ENCODE measurements at regions not wholly inside any gene's neighbourhood (a gene's known extent, or its start where the extent isn't known, plus 50 kb on each side); places are given as distances from the start of the nearest gene placed in this dataset.
"Not testable (repeated sequence)": the region's sequence is repeated elsewhere in the genome, so short reads cannot be mapped to it uniquely, and the experiment has no call there.

- H3K9me3 ChIP-seq, result no peaks in the 10 kb centered on the region
- H3K36me3 ChIP-seq, result no peaks in the 10 kb centered on the region
- no peak for DNase-seq (ENCODE audit: extremely low spot score in 2 of 2)
- no peaks in the 10 kb centered on the region for H3K27me3 ChIP-seq
- TF ChIP-seq, protein P1, sequence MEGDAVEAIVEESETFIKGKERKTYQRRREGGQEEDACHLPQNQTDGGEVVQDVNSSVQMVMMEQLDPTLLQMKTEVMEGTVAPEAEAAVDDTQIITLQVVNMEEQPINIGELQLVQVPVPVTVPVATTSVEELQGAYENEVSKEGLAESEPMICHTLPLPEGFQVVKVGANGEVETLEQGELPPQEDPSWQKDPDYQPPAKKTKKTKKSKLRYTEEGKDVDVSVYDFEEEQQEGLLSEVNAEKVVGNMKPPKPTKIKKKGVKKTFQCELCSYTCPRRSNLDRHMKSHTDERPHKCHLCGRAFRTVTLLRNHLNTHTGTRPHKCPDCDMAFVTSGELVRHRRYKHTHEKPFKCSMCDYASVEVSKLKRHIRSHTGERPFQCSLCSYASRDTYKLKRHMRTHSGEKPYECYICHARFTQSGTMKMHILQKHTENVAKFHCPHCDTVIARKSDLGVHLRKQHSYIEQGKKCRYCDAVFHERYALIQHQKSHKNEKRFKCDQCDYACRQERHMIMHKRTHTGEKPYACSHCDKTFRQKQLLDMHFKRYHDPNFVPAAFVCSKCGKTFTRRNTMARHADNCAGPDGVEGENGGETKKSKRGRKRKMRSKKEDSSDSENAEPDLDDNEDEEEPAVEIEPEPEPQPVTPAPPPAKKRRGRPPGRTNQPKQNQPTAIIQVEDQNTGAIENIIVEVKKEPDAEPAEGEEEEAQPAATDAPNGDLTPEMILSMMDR (IDR thresholded peaks at IDR 0.05), result no peak
- no peak for TF ChIP-seq POLR2A (IDR thresholded peaks at IDR 0.05)
- TF ChIP-seq POLR2AphosphoS5 (IDR thresholded peaks at IDR 0.05; ENCODE audit: insufficient read depth in 1 of 2, low read depth in 1 of 2), result no peak
- no peaks in the 10 kb centered on the region for H3K4me1 ChIP-seq
- H3K4me3 ChIP-seq, result no peak overlapping the region
- H3K27ac ChIP-seq, result no peak overlapping the region
- intact Hi-C loops (cut with DNase I), result no loop called here
These were observed 80.6 kb upstream of the SALL1 start for GRCh38 chr16:51231702-51232101.

DNA sequence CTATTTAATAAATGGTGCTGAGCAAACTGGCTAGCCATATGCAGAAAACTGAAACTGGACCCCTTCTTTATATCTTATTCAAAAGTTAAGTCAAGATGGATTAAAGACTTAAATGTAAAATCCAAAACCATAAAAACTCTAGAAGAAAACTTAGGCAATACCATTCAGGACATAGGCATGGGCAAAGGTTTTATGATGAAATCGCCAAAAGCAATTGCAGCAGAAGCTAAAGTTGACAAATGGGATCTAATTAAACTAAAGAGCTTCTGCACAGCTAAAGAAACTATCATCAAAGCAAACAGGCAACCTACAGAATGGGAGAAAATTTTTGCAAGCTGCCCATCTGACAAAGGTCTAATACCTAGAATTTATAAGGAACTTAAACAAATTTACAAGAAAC lies 79.0 kb upstream of the SALL1 start:
- H3K4me1 ChIP-seq; H3K4me3 ChIP-seq; H3K9me3 ChIP-seq; H3K27ac ChIP-seq; intact Hi-C loops (cut with DNase I); DNase-seq (ENCODE audit: extremely low spot score in 2 of 2); H3K27me3 ChIP-seq; H3K36me3 ChIP-seq: not testable (repeated sequence)

GRCh38 chr16:51228097-51228659 lies 77.1 kb upstream of the SALL1 start:
- DNase-seq (ENCODE audit: extremely low spot score in 2 of 2), result no peak
- Histone ChIP-seq H3K27me3 (no peaks in the 10 kb centered on the region), H3K4me3 (no peak overlapping the region), H3K36me3 (no peaks in the 10 kb centered on the region), H3K27ac (no peak overlapping the region), H3K9me3 (no peaks in the 10 kb centered on the region), H3K4me1 (no peaks in the 10 kb centered on the region)
- intact Hi-C loops (cut with DNase I), result no loop called here
- TF ChIP-seq, protein P1 (IDR thresholded peaks at IDR 0.05), result no peak
- TF ChIP-seq POLR2A (IDR thresholded peaks at IDR 0.05), result no peak
- no peak for TF ChIP-seq POLR2AphosphoS5 (IDR thresholded peaks at IDR 0.05; ENCODE audit: insufficient read depth in 1 of 2, low read depth in 1 of 2)

DNA sequence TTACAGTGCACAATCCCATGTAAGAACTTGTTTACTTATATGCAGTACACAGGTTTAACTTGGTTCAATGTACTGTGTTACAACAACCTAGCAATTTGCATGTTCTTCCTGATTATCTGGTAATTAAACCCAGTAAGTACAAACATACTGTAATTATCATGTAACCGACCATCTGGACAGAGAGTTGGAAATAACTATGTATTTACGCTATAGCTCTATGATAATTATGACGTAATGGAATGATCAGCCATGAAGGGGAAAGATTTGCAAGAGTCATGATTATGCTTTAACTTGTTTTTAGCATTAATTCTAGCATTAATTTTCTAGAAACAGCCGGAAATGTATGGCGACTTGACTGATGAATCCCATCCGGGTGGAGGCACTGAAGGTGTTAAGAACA lies 74.8 kb upstream of the SALL1 start:
- no peak overlapping the region for H3K4me3 ChIP-seq
- H3K27me3 ChIP-seq, result no peaks in the 10 kb centered on the region
- no peaks in the 10 kb centered on the region for H3K4me1 ChIP-seq
- no peak for DNase-seq (ENCODE audit: extremely low spot score in 2 of 2)
- no peaks in the 10 kb centered on the region for H3K36me3 ChIP-seq
- no peak for TF ChIP-seq POLR2AphosphoS5 (IDR thresholded peaks at IDR 0.05; ENCODE audit: insufficient read depth in 1 of 2, low read depth in 1 of 2)
- no peak for TF ChIP-seq POLR2A (IDR thresholded peaks at IDR 0.05)
- no peak overlapping the region for H3K27ac ChIP-seq
- H3K9me3 ChIP-seq, result no peaks in the 10 kb centered on the region
- intact Hi-C loops (cut with DNase I), result no loop called here

DNA sequence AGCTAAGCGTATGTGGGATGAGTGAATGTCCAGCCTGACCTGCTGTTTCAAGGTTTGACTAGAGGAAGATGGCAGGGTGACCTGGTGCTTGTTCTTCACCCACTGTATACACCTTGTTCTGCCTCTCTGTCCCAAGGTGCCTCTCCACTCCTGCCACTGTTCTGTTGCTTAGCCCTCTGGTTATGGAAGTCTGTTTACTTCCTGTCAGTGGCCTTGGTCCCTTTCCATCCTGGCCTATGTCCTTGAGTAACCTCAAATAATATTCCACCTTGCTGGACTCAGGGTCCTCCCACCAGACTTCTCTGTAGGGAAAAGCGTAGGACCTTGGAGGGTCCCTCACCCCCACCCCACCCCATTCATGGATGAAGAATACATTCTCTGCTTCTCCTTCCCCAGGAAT lies 73.2 kb upstream of the SALL1 start:
- Histone ChIP-seq H3K4me1 (no peaks in the 10 kb centered on the region), H3K27ac (no peak overlapping the region), H3K27me3 (no peaks in the 10 kb centered on the region), H3K36me3 (no peaks in the 10 kb centered on the region), H3K4me3 (no peak overlapping the region), H3K9me3 (no peaks in the 10 kb centered on the region)
- TF ChIP-seq, protein P1 (IDR thresholded peaks at IDR 0.05), result no peak
- no peak for TF ChIP-seq POLR2AphosphoS5 (IDR thresholded peaks at IDR 0.05; ENCODE audit: insufficient read depth in 1 of 2, low read depth in 1 of 2)
- no peak for TF ChIP-seq POLR2A (IDR thresholded peaks at IDR 0.05)
- DNase-seq (ENCODE audit: extremely low spot score in 2 of 2), result no peak
- intact Hi-C loops (cut with DNase I), result no loop called here

DNA sequence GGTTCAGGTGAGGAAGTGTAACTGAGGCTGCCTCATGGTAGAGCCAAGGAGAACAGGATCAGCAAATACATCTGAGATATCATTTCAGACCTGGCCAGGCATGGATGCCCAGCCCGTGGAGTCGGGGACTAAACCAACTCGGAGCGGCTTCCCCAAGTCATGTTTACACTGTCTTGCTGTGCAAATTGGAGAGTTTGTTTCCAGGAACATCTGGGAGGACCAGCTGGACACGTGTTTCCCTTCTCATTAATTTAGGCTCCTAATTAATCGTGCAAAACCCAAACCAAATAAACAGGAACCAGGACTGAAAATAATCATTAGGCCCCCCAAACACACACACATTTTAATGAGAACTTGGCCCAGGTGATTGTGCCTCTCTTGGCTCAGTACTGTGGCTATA lies 70.9 kb upstream of the SALL1 start:
- Histone ChIP-seq H3K36me3 (no peaks in the 10 kb centered on the region), H3K4me1 (no peaks in the 10 kb centered on the region), H3K9me3 (no peaks in the 10 kb centered on the region), H3K27ac (no peak overlapping the region), H3K27me3 (no peaks in the 10 kb centered on the region), H3K4me3 (no peak overlapping the region)
- TF ChIP-seq, protein P1 (IDR thresholded peaks at IDR 0.05), result no peak
- no peak for TF ChIP-seq POLR2A (IDR thresholded peaks at IDR 0.05)
- no peak for TF ChIP-seq POLR2AphosphoS5 (IDR thresholded peaks at IDR 0.05; ENCODE audit: insufficient read depth in 1 of 2, low read depth in 1 of 2)
- DNase-seq (ENCODE audit: extremely low spot score in 2 of 2), result no peak
- intact Hi-C loops (cut with DNase I), result no loop called here

Measured in vagina (tissue), 2 donors.